Gastrocnemius medialis (tissue), 4 donors: ENCODE measurements at regions not wholly inside any gene's neighbourhood (a gene's known extent, or its start where the extent isn't known, plus 50 kb on each side); places are given as distances from the start of the nearest gene placed in this dataset.

Source experiments
- CTCF ChIP-seq, 5 experiments: fragments of 450-650 bp in 3 of 5; fragments of 200-600 bp in 2 of 5; sonication (generic) in 2 of 5; IDR thresholded peaks in 4 of 5; conservative IDR thresholded peaks in 1 of 5; 1 replicate in 4 of 5; 2 replicates in 1 of 5; pipeline ENCODE4 v1.5.1; 2016 to 2019; ENCODE audit warnings: antibody characterized with exemption in 5 of 5, mild to moderate bottlenecking in 3 of 5, moderate library complexity in 3 of 5
- POLR2A ChIP-seq, 2 donors: fragments of 450-650 bp; IDR thresholded peaks; one replicate each; pipeline ENCODE4 v1.6.1; 2017; ENCODE audit warnings: antibody characterized with exemption in 2 of 2, mild to moderate bottlenecking in 2 of 2, moderate library complexity in 2 of 2

DNA sequence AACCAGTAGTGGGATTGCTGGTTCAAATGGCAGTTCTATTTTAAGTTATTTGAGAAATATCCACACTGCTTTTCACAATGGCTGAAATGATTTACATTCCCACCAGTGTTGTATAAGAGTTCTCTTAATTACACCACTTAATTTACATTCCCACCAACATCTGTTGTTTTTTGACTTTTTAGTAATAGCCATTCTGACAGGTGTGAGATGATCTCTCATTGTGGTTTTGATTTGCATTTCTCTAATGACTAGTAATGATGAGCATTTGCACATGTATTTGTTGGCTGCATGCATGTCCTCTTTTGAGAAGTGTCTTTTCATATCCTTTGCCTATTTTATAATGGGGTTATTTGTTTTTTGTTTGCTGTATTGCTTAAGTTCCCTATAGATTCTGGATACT, 688.3 kb downstream of the PRR16 start:
- TF ChIP-seq CTCF (IDR thresholded peaks at IDR 0.05 in 4 of 5, conservative IDR thresholded peaks at IDR 0.05 in 1 of 5) (no peak), POLR2A (IDR thresholded peaks at IDR 0.05) (no peak)
